ENCODE measurements at regions not wholly inside any gene's neighbourhood (a gene's known extent, or its start where the extent isn't known, plus 50 kb on each side); places are given as distances from the start of the nearest gene placed in this dataset.

- H3K27ac ChIP-seq, result peak overlapping the region; percentile 66 to 85 (median 78)
- no peak for TF ChIP-seq POLR2A (IDR thresholded peaks at IDR 0.05)
- no peak for TF ChIP-seq POLR2AphosphoS5 (IDR thresholded peaks at IDR 0.05)
- TF ChIP-seq CTCF (IDR thresholded peaks at IDR 0.05), result no peak
- no peak for TF ChIP-seq EP300 (IDR thresholded peaks at IDR 0.05; ENCODE audit: low read depth)
- no peaks in the 10 kb centered on the region for H3K9me3 ChIP-seq
- no peaks in the 10 kb centered on the region for H3K27me3 ChIP-seq
- DNase-seq, result no peak
- 76% methylated on average over 3 of the region's 3 CpGs; no CpG with 5 or more reads in 1 of the 2 donors for WGBS, 2 donors (ENCODE audit: low coverage in 1 of 2)
- no peaks in the 10 kb centered on the region for H3K36me3 ChIP-seq
- in situ Hi-C loops (cut with MboI; ENCODE audit: low pct_ligation_motif_present in 1 of 4, low pct_unique_long_range_greater_than_20kb in 1 of 4, low sequenced_read_pairs in 3 of 4) (no loop called here), intact Hi-C loops (cut with DNase I; ENCODE audit: low total_unique reads) (no loop called here)
- no peak overlapping the region for H3K4me3 ChIP-seq
- peaks cover 0 to 33% (median under 1%) of the 10 kb centered on the region in 4 donors for H3K4me1 ChIP-seq
Measured at GRCh38 chr3:159837725-159838124, 150.9 kb upstream of the IL12A start.

- no peak for TF ChIP-seq POLR2AphosphoS5 (IDR thresholded peaks at IDR 0.05)
- Histone ChIP-seq H3K4me3 (no peak overlapping the region), H3K27me3 (no peaks in the 10 kb centered on the region), H3K36me3 (no peaks in the 10 kb centered on the region), H3K9me3 (no peaks in the 10 kb centered on the region), H3K4me1 (peaks cover 0 to 35% (median under 1%) of the 10 kb centered on the region in 4 donors), H3K27ac (peak overlapping the region; percentile 59 to 85 (median 74))
- intact Hi-C loops (cut with DNase I; ENCODE audit: low total_unique reads) (no loop called here), in situ Hi-C loops (cut with MboI; ENCODE audit: low pct_ligation_motif_present in 1 of 4, low pct_unique_long_range_greater_than_20kb in 1 of 4, low sequenced_read_pairs in 3 of 4) (no loop called here)
- 82 to 85% methylated on average over 2 of the region's 2 CpGs for WGBS, 2 donors (ENCODE audit: low coverage in 1 of 2)
- DNase-seq, result no peak
Measured at GRCh38 chr3:159838938-159839337, 149.7 kb upstream of the IL12A start.

- in situ Hi-C loops (cut with MboI; ENCODE audit: low pct_ligation_motif_present in 1 of 4, low pct_unique_long_range_greater_than_20kb in 1 of 4, low sequenced_read_pairs in 3 of 4) (no loop called here), intact Hi-C loops (cut with DNase I; ENCODE audit: low total_unique reads) (no loop called here)
- peaks cover 0 to 43% (median 1%) of the 10 kb centered on the region in 4 donors for H3K4me1 ChIP-seq
- peak within 1 kb of the TSS; percentile 59 to 85 (median 74) for H3K27ac ChIP-seq
- H3K27me3 ChIP-seq, result no peaks in the 10 kb centered on the region
- no peaks in the 10 kb centered on the region for H3K36me3 ChIP-seq
- TF ChIP-seq POLR2A (IDR thresholded peaks at IDR 0.05) (no peak), POLR2AphosphoS5 (IDR thresholded peaks at IDR 0.05) (peak in 1 of 3 donors; percentile 58)
- no peaks in the 10 kb centered on the region for H3K9me3 ChIP-seq
- 50 to 73% methylated on average over 3 to 30 of the region's 30 CpGs for WGBS, 2 donors (ENCODE audit: low coverage in 1 of 2)
- no peak for DNase-seq
- H3K4me3 ChIP-seq, result peak within 1 kb of the TSS in 3 of 4 donors; percentile 3 to 31 (median 24)
Measured at GRCh38 chr3:159839561-159840379, 148.9 kb upstream of the IL12A start, which contains the start of gene SCHIP1. SCHIP1 (plus strand) TSS chr3:159839861.

- 49 to 50% methylated on average over 2 to 3 of the region's 3 CpGs for WGBS, 2 donors (ENCODE audit: low coverage in 1 of 2)
- Histone ChIP-seq H3K4me3 (peak overlapping the region in 1 of 4 donors; percentile 31), H3K9me3 (no peaks in the 10 kb centered on the region), H3K27ac (peak overlapping the region; percentile 59 to 85 (median 74)), H3K36me3 (no peaks in the 10 kb centered on the region), H3K4me1 (peaks cover 0 to 46% (median 1%) of the 10 kb centered on the region in 4 donors), H3K27me3 (no peaks in the 10 kb centered on the region)
- in situ Hi-C loops (cut with MboI; ENCODE audit: low pct_ligation_motif_present in 1 of 4, low pct_unique_long_range_greater_than_20kb in 1 of 4, low sequenced_read_pairs in 3 of 4) (no loop called here), intact Hi-C loops (cut with DNase I; ENCODE audit: low total_unique reads) (no loop called here)
- no peak for TF ChIP-seq CTCF (IDR thresholded peaks at IDR 0.05)
- TF ChIP-seq EP300 (IDR thresholded peaks at IDR 0.05; ENCODE audit: low read depth), result no peak
- no peak for TF ChIP-seq POLR2A (IDR thresholded peaks at IDR 0.05)
- no peak for TF ChIP-seq POLR2AphosphoS5 (IDR thresholded peaks at IDR 0.05)
- DNase-seq, result no peak
Measured at GRCh38 chr3:159840703-159841299, 147.8 kb upstream of the IL12A start.

- in situ Hi-C loops (cut with MboI; ENCODE audit: low pct_ligation_motif_present in 1 of 4, low pct_unique_long_range_greater_than_20kb in 1 of 4, low sequenced_read_pairs in 3 of 4) (no loop called here), intact Hi-C loops (cut with DNase I; ENCODE audit: low total_unique reads) (no loop called here)
- TF ChIP-seq EP300 (IDR thresholded peaks at IDR 0.05; ENCODE audit: low read depth) (no peak), CTCF (IDR thresholded peaks at IDR 0.05) (no peak), POLR2AphosphoS5 (IDR thresholded peaks at IDR 0.05) (no peak), POLR2A (IDR thresholded peaks at IDR 0.05) (no peak)
- H3K36me3 ChIP-seq, result no peaks in the 10 kb centered on the region
- DNase-seq, result no peak
- H3K4me3 ChIP-seq, result no peak overlapping the region
- H3K4me1 ChIP-seq, result peaks cover 0 to 40% (median 1%) of the 10 kb centered on the region in 4 donors
- H3K9me3 ChIP-seq, result no peaks in the 10 kb centered on the region
- no peaks in the 10 kb centered on the region for H3K27me3 ChIP-seq
- peak overlapping the region in 3 of 4 donors; percentile 66 to 85 (median 83) for H3K27ac ChIP-seq
- WGBS, 2 donors (ENCODE audit: low coverage in 1 of 2), result 90 to 91% methylated on average over 1 of the region's 1 CpG
Measured at GRCh38 chr3:159841766-159842165, 146.9 kb upstream of the IL12A start.
